ENCODE measurements at regions not wholly inside any gene's neighbourhood (a gene's known extent, or its start where the extent isn't known, plus 50 kb on each side); places are given as distances from the start of the nearest gene placed in this dataset.

DNA sequence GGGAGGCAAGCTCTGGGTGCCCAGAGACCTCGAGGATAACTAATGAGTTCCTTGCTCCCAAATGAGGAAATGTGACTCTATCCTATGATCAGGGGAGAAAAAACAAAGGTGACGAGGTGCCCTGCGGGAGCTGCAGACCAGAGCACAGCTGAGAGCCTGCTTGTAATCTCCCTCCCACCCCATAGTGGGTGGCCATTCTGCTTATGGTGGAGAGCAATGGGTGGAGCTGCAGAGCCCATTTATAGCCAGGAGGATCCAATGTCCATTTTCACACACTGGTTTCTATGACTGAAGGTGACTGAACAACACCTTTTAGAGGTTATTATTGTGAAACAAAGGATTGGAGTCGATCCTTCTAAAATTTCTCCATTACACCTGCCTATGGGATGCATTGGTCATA, 153.3 kb downstream of the COL6A3 start:
- Histone ChIP-seq H3K4me3 (no peak overlapping the region), H3K4me1 (no peaks in the 10 kb centered on the region), H3K27ac (no peak overlapping the region), H3K4me2 (no peak overlapping the region), H3K27me3 (no peaks in the 10 kb centered on the region), H3K79me2 (ENCODE audit: low read depth) (no peaks in the 10 kb centered on the region), H2AFZ (replicated peaks) (no peak overlapping the region), H3F3A (ENCODE audit: low read depth) (no peaks in the 10 kb centered on the region), H3K9me3 (ENCODE audit: low read depth) (no peaks in the 10 kb centered on the region), H4K20me1 (ENCODE audit: low read depth) (no peaks in the 10 kb centered on the region), H3K9ac (no peak overlapping the region), H3K36me3 (no peaks in the 10 kb centered on the region)
- no peak for DNase-seq (ENCODE audit: low spot score)
- Mint-ChIP-seq H3K4me3 (no peak overlapping the region), H3K27me3 (ENCODE audit: insufficient read depth, low read depth) (peaks cover 2% of the 10 kb centered on the region), H3K36me3 (no peaks in the 10 kb centered on the region), H3K27ac (no peak overlapping the region), H3K4me1 (peaks cover 3% of the 10 kb centered on the region), H3K9me3 (no peaks in the 10 kb centered on the region)
- TF ChIP-seq EZH2 (IDR thresholded peaks at IDR 0.05) = no peak
- TF ChIP-seq, protein P1, sequence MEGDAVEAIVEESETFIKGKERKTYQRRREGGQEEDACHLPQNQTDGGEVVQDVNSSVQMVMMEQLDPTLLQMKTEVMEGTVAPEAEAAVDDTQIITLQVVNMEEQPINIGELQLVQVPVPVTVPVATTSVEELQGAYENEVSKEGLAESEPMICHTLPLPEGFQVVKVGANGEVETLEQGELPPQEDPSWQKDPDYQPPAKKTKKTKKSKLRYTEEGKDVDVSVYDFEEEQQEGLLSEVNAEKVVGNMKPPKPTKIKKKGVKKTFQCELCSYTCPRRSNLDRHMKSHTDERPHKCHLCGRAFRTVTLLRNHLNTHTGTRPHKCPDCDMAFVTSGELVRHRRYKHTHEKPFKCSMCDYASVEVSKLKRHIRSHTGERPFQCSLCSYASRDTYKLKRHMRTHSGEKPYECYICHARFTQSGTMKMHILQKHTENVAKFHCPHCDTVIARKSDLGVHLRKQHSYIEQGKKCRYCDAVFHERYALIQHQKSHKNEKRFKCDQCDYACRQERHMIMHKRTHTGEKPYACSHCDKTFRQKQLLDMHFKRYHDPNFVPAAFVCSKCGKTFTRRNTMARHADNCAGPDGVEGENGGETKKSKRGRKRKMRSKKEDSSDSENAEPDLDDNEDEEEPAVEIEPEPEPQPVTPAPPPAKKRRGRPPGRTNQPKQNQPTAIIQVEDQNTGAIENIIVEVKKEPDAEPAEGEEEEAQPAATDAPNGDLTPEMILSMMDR (IDR thresholded peaks at IDR 0.05) = no peak

DNA sequence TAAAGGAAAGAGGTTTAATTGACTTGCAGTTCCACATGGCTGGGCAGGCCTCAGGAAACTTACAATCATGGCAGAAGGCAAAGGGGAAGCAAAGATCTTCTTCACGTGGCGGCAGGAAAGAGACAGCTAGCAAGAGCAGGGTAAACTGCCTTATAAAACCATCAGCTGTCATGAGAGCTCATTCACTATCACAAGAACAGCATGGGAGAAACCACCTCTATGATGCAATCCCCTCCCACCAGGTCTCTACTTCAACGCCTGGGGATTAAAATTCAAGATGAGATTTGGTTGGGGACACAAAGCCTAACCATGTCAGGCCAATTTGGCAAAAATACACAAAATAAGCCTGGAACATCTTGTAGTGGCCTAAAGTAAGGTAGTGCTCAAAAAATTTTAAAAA, 152.6 kb downstream of the COL6A3 start:
- Histone ChIP-seq H3K27me3 (no peaks in the 10 kb centered on the region), H3K9ac (no peak overlapping the region), H3K4me2 (no peak overlapping the region), H3K79me2 (ENCODE audit: low read depth) (no peaks in the 10 kb centered on the region), H2AFZ (replicated peaks) (no peak overlapping the region), H3K9me3 (ENCODE audit: low read depth) (no peaks in the 10 kb centered on the region), H3K4me3 (no peak overlapping the region), H4K20me1 (ENCODE audit: low read depth) (no peaks in the 10 kb centered on the region), H3K36me3 (no peaks in the 10 kb centered on the region), H3K27ac (no peak overlapping the region), H3K4me1 (no peaks in the 10 kb centered on the region), H3F3A (ENCODE audit: low read depth) (no peaks in the 10 kb centered on the region)
- no peaks in the 10 kb centered on the region for H3K36me3 Mint-ChIP-seq
- no peaks in the 10 kb centered on the region for H3K9me3 Mint-ChIP-seq
- peaks cover 2% of the 10 kb centered on the region for H3K27me3 Mint-ChIP-seq (ENCODE audit: insufficient read depth, low read depth)
- no peak for DNase-seq (ENCODE audit: low spot score)
- peaks cover 3% of the 10 kb centered on the region for H3K4me1 Mint-ChIP-seq
- no peak for TF ChIP-seq EZH2 (IDR thresholded peaks at IDR 0.05)
- TF ChIP-seq EZH2phosphoT487 (IDR thresholded peaks at IDR 0.05) = no peak
- TF ChIP-seq, protein P1 (IDR thresholded peaks at IDR 0.05) = no peak
- H3K27ac Mint-ChIP-seq = no peak overlapping the region
- H3K4me3 Mint-ChIP-seq = no peak overlapping the region

DNA sequence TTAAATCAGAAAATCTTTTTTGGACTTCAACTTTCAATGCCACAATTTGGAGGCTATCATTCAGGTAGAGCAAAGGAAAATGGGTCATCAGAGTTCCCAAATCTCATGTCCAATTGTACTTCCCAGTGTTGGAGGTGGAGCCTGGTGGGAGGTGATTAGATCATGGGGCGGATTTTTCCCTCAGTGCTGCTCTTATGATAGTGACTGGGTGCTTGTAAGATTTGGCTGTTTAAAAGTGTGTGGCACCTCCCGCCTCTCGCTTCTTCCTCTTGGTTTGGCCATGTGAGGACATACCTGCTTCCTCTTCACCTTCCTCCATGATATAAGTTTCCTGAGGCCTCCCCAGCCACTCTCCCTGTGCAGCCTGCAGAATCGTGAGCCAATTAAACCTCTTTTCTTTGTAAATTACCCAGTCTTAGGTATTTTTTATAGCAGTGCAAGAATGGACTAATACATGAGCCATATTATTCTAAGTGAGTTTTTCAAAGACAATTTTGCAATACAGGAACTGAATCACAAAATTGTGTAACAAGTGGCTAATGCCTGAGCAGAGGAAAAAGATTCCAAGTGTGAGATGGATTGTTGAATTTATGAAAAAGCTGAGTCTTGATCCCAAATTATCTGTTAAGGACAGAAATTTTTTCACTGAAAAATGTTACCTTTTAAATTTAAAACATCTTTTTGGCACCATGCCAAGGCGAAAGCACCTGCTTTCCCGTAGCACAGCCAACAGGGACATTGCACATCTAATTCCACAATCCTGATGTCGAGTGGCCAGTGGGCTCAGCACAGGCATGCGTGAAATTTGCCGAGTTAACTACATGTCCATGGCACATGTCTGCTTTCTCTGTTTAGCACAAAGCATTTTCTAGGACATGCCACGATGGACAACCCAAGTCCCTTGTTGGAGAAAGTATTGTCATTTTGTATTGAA, 150.9 kb downstream of the COL6A3 start:
- TF ChIP-seq EZH2phosphoT487 (IDR thresholded peaks at IDR 0.05) (no peak), EZH2 (IDR thresholded peaks at IDR 0.05) (no peak)
- TF ChIP-seq, protein P1 (IDR thresholded peaks at IDR 0.05) = no peak
- no peaks in the 10 kb centered on the region for H3K36me3 Mint-ChIP-seq
- DNase-seq (ENCODE audit: low spot score) = no peak
- no peaks in the 10 kb centered on the region for H3K9me3 Mint-ChIP-seq
- H3F3A ChIP-seq (ENCODE audit: low read depth) = no peaks in the 10 kb centered on the region
- no peak overlapping the region for H3K9ac ChIP-seq
- no peak overlapping the region for H3K4me3 ChIP-seq
- no peak overlapping the region for H2AFZ ChIP-seq (replicated peaks)
- no peak overlapping the region for H3K4me2 ChIP-seq
- H3K4me1 Mint-ChIP-seq = peaks cover 3% of the 10 kb centered on the region
- no peak overlapping the region for H3K27ac ChIP-seq
- no peaks in the 10 kb centered on the region for H3K36me3 ChIP-seq
- H3K4me3 Mint-ChIP-seq = no peak overlapping the region
- no peaks in the 10 kb centered on the region for H3K4me1 ChIP-seq
- no peaks in the 10 kb centered on the region for H3K79me2 ChIP-seq (ENCODE audit: low read depth)
- H3K27me3 ChIP-seq = no peaks in the 10 kb centered on the region
- no peaks in the 10 kb centered on the region for H3K9me3 ChIP-seq (ENCODE audit: low read depth)
- no peaks in the 10 kb centered on the region for H3K27me3 Mint-ChIP-seq (ENCODE audit: insufficient read depth, low read depth)
- H3K27ac Mint-ChIP-seq = no peak overlapping the region
- H4K20me1 ChIP-seq (ENCODE audit: low read depth) = no peaks in the 10 kb centered on the region

Data from neural progenitor cell (in vitro differentiated cells).